ENCODE measurements at regions not wholly inside any gene's neighbourhood (a gene's known extent, or its start where the extent isn't known, plus 50 kb on each side); places are given as distances from the start of the nearest gene placed in this dataset.

GRCh38 chr19:28737021-28737895, 475.7 kb downstream of the UQCRFS1 start:
- peak in 5 of 11 donors; percentile 14 to 48 (median 28) for DNase-seq (ENCODE audit: extremely low read depth in 1 of 11, low read depth in 9 of 11, low spot score in 4 of 11)

GRCh38 chr19:28736528-28736927, 476.4 kb downstream of the UQCRFS1 start:
- DNase-seq (ENCODE audit: extremely low read depth in 1 of 11, low read depth in 9 of 11, low spot score in 4 of 11): no peak

- no peak for DNase-seq (ENCODE audit: extremely low read depth in 1 of 11, low read depth in 9 of 11, low spot score in 4 of 11)
Observed at GRCh38 chr19:28731577-28731976, 481.4 kb downstream of the UQCRFS1 start.

- DNase-seq (ENCODE audit: extremely low read depth in 1 of 11, low read depth in 9 of 11, low spot score in 4 of 11): no peak
Observed at GRCh38 chr19:28730791-28731512, 482.0 kb downstream of the UQCRFS1 start.

GRCh38 chr19:28727480-28728159, 485.3 kb downstream of the UQCRFS1 start:
- peak in 5 of 11 donors; percentile 15 to 45 (median 38) for DNase-seq (ENCODE audit: extremely low read depth in 1 of 11, low read depth in 9 of 11, low spot score in 4 of 11)

- DNase-seq (ENCODE audit: extremely low read depth in 1 of 11, low read depth in 9 of 11, low spot score in 4 of 11): no peak
Observed at GRCh38 chr19:28726533-28727479, 486.1 kb downstream of the UQCRFS1 start.

GRCh38 chr19:28718909-28719308, 494.0 kb downstream of the UQCRFS1 start:
- no peak for DNase-seq (ENCODE audit: extremely low read depth in 1 of 11, low read depth in 9 of 11, low spot score in 4 of 11)

GRCh38 chr19:28715157-28715556, 497.8 kb downstream of the UQCRFS1 start:
- no peak for DNase-seq (ENCODE audit: extremely low read depth in 1 of 11, low read depth in 9 of 11, low spot score in 4 of 11)

- DNase-seq (ENCODE audit: extremely low read depth in 1 of 11, low read depth in 9 of 11, low spot score in 4 of 11): no peak
Observed at GRCh38 chr19:28711411-28711810, 501.5 kb downstream of the UQCRFS1 start.

GRCh38 chr19:28710278-28710677, 502.7 kb downstream of the UQCRFS1 start:
- DNase-seq (ENCODE audit: extremely low read depth in 1 of 11, low read depth in 9 of 11, low spot score in 4 of 11): peak; percentile 34 to 68 (median 49)

- no peak for DNase-seq (ENCODE audit: extremely low read depth in 1 of 11, low read depth in 9 of 11, low spot score in 4 of 11)
Observed at GRCh38 chr19:28706693-28707092, 506.3 kb downstream of the UQCRFS1 start.

- DNase-seq (ENCODE audit: extremely low read depth in 1 of 11, low read depth in 9 of 11, low spot score in 4 of 11): peak in 1 of 11 donors; percentile 1
Observed at GRCh38 chr19:28705008-28705407, 507.9 kb downstream of the UQCRFS1 start.

GRCh38 chr19:28703400-28703956, 509.5 kb downstream of the UQCRFS1 start:
- DNase-seq (ENCODE audit: extremely low read depth in 1 of 11, low read depth in 9 of 11, low spot score in 4 of 11): no peak

GRCh38 chr19:28701491-28701890, 511.5 kb downstream of the UQCRFS1 start:
- no peak for DNase-seq (ENCODE audit: extremely low read depth in 1 of 11, low read depth in 9 of 11, low spot score in 4 of 11)

GRCh38 chr19:28700176-28700575, 512.8 kb downstream of the UQCRFS1 start:
- DNase-seq (ENCODE audit: extremely low read depth in 1 of 11, low read depth in 9 of 11, low spot score in 4 of 11): no peak

- no peak for DNase-seq (ENCODE audit: extremely low read depth in 1 of 11, low read depth in 9 of 11, low spot score in 4 of 11)
Observed at GRCh38 chr19:28697308-28697707, 515.6 kb downstream of the UQCRFS1 start.

- DNase-seq (ENCODE audit: extremely low read depth in 1 of 11, low read depth in 9 of 11, low spot score in 4 of 11): no peak
Observed at GRCh38 chr19:28694812-28695211, 518.1 kb downstream of the UQCRFS1 start.

- DNase-seq (ENCODE audit: extremely low read depth in 1 of 11, low read depth in 9 of 11, low spot score in 4 of 11): no peak
Observed at GRCh38 chr19:28691683-28692082, 521.3 kb downstream of the UQCRFS1 start.
